OCI-LY3 (cell line): ENCODE measurements at regions not wholly inside any gene's neighbourhood (a gene's known extent, or its start where the extent isn't known, plus 50 kb on each side); places are given as distances from the start of the nearest gene placed in this dataset.

Experiments used
- H2AFZ ChIP-seq: fragments of 200-600, 300-600 bp; shearing (Covaris generic); 2 replicates; pipeline ENCODE4 v1.6.0; 2014; ENCODE audit warnings: antibody characterized with exemption, low read depth, low read length
- H3K27ac ChIP-seq: fragments of 200-600, 300-600 bp; sonication (generic); 2 replicates; pipeline ENCODE4 v1.5.1; 2014; ENCODE audit warnings: mild to moderate bottlenecking, low read length, moderate library complexity, mixed read lengths
- H3K27me3 ChIP-seq: fragments of 200-600, 300-600 bp; sonication (generic); 2 replicates; pipeline ENCODE4 v1.6.1; 2014; ENCODE audit warnings: low read depth, low read length, mixed read lengths
- H3K36me3 ChIP-seq: fragments of 200-600, 300-600 bp; sonication (generic); replicated peaks from 2 replicates; pipeline ENCODE3; 2014; ENCODE audit warnings: low read depth, low read length, mixed read lengths
- H3K4me1 ChIP-seq: fragments of 300-600, 200-600 bp; sonication (generic); 2 replicates; pipeline ENCODE4 v1.6.1; 2014; ENCODE audit warnings: low read length, mixed read lengths
- H3K4me2 ChIP-seq: fragments of 200-600, 300-600 bp; sonication (generic); 2 replicates; pipeline ENCODE4 v1.6.1; 2014; ENCODE audit warnings: low read length, mixed read lengths
- H3K4me3 ChIP-seq: fragments of 300-600, 200-600 bp; sonication (generic); 2 replicates; pipeline ENCODE4 v1.5.1; 2014; ENCODE audit warnings: antibody characterized with exemption, mild to moderate bottlenecking, low read length, moderate library complexity
- H3K79me2 ChIP-seq: fragments of 300-600, 200-600 bp; shearing (Covaris generic); 2 replicates; pipeline ENCODE4 v1.6.1; 2014; ENCODE audit warnings: mild to moderate bottlenecking, low read length, mixed read lengths
- H3K9ac ChIP-seq: fragments of 300-600, 200-600 bp; shearing (Covaris generic); 2 replicates; pipeline ENCODE4 v1.6.0; 2014; ENCODE audit warnings: mild to moderate bottlenecking, low read length, moderate library complexity
- H3K9me3 ChIP-seq: fragments of 200-600, 300-600 bp; shearing (Covaris generic); 2 replicates; pipeline ENCODE4 v1.6.1; 2014; ENCODE audit warnings: low read length, mixed read lengths; ENCODE audit not compliant: insufficient read depth
- H4K20me1 ChIP-seq: fragments of 200-600, 300-600 bp; sonication (generic); 2 replicates; pipeline ENCODE4 v1.6.1; 2016; ENCODE audit warnings: low read length, mixed read lengths; ENCODE audit not compliant: insufficient read depth
- EZH2phosphoT487 ChIP-seq: fragments of 200-600 bp; shearing (Covaris generic); IDR thresholded peaks from 2 replicates; pipeline ENCODE4 v1.6.1; 2018; ENCODE audit warnings: antibody characterized with exemption, mixed run types, low read depth
- TF ChIP-seq, protein P1 (sequence below): fragments of 200-600, 300-600 bp; sonication (generic); IDR thresholded peaks from 2 replicates; pipeline ENCODE4 v1.5.1; 2014; ENCODE audit warnings: antibody characterized with exemption, low read length, low read depth

DNA sequence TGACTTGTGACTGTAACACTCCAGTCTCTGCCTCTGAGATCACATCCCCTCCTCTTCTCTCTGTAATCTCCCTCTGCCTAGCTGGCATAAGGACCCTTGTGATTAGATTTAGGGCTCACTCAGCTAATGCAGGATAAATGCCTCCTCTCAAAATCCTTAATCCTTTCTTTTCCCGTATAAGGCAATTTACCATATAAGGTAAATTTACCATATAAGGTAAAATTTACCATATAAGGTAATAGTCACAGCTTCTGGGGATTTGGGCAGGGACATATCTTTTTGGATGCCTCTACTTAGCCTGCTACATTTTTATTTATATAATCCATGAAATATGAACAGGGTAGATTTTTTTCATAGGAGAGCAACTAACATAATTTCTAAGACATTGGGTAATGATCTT is 318.0 kb upstream of the PUM3 start:
- Histone ChIP-seq H3K27me3 (peaks cover 21% of the 10 kb centered on the region), H3K79me2 (no peaks in the 10 kb centered on the region), H3K27ac (no peak overlapping the region), H3K9me3 (no peaks in the 10 kb centered on the region), H3K4me1 (no peaks in the 10 kb centered on the region), H4K20me1 (no peaks in the 10 kb centered on the region), H3K4me3 (no peak overlapping the region), H3K4me2 (no peak overlapping the region), H2AFZ (no peak overlapping the region), H3K36me3 (no peaks in the 10 kb centered on the region), H3K9ac (no peak overlapping the region)
- TF ChIP-seq, protein P1, sequence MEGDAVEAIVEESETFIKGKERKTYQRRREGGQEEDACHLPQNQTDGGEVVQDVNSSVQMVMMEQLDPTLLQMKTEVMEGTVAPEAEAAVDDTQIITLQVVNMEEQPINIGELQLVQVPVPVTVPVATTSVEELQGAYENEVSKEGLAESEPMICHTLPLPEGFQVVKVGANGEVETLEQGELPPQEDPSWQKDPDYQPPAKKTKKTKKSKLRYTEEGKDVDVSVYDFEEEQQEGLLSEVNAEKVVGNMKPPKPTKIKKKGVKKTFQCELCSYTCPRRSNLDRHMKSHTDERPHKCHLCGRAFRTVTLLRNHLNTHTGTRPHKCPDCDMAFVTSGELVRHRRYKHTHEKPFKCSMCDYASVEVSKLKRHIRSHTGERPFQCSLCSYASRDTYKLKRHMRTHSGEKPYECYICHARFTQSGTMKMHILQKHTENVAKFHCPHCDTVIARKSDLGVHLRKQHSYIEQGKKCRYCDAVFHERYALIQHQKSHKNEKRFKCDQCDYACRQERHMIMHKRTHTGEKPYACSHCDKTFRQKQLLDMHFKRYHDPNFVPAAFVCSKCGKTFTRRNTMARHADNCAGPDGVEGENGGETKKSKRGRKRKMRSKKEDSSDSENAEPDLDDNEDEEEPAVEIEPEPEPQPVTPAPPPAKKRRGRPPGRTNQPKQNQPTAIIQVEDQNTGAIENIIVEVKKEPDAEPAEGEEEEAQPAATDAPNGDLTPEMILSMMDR, result no peak
- no peak for TF ChIP-seq EZH2phosphoT487

DNA sequence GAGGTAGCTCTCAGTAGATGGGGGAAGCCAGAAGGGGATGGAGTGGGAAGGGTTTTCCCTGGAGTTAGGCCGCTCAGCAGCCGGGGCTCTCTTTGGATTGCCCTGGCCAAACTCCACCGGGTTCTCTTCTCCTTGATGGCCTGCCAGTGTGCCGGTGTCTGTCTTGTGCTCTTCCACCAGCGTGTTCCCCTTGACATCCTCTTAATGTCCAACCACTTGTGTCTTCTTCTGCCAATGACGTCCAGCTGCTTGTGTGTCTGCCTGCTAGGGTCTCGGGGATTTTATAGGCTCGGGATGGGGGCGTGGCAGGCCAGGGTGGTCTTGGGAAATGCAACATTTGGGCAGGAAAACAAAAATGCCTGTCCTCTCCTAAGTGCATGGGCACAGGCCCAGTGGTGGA is 313.1 kb upstream of the PUM3 start:
- H3K27ac ChIP-seq, result no peak overlapping the region

DNA sequence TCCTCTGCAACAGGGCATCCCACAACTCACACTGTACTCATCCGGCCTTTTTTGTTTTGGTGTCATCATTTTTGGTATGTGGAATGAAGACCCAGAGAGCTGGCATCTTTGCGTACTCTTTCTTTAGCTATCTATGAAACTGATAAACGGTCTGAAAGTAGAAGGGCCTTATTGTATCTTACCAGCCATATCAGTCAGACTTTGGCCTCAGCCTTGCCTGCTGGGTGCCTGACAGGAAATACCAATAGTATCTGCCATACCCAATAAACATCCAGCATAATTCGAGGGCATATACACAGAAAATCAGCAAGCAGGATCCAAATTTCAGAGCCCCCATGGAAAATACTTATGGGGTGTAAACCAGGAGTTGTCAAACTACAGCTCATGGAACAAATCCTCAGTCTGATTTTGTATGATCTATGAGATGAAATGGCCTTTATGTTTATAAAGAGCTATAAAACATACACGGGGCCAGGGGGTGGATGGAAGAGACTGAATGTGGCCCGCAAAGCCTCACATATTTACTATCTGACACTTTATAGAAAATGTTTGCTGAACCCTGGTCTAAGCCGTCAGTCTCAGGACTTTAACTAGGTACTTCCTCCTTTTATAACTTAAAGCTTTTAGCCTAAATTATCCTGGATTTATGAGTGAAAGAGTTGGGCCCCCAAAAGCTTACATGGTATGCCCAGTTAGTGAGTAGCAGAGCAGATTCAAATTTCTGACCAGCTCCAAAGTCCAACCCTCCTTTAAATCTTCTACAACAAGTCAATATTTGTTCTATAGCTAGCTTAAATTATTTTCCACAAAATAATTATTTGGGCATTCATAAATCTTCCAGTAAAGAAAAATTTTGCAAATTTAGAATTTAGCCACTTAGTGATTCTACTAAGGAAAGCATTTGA is 308.0 kb upstream of the PUM3 start:
- no peaks in the 10 kb centered on the region for H3K4me1 ChIP-seq
- H3K36me3 ChIP-seq, result no peaks in the 10 kb centered on the region
- H3K27ac ChIP-seq, result no peak overlapping the region
- H3K79me2 ChIP-seq, result no peaks in the 10 kb centered on the region
- no peaks in the 10 kb centered on the region for H3K9me3 ChIP-seq
- H3K27me3 ChIP-seq, result peaks cover 10% of the 10 kb centered on the region; the same call in 1 of the 2 replicates
- H2AFZ ChIP-seq, result no peak overlapping the region
- TF ChIP-seq EZH2phosphoT487, result no peak
- TF ChIP-seq, protein P1, result no peak
- no peak overlapping the region for H3K9ac ChIP-seq
- no peak overlapping the region for H3K4me2 ChIP-seq
- no peak overlapping the region for H3K4me3 ChIP-seq
- H4K20me1 ChIP-seq, result no peaks in the 10 kb centered on the region

More for the DNA sequence above, 313.1 kb upstream of the PUM3 start:
- Histone ChIP-seq H4K20me1 (no peaks in the 10 kb centered on the region), H3K9me3 (no peaks in the 10 kb centered on the region), H3K9ac (no peak overlapping the region), H3K27me3 (peaks cover 4% of the 10 kb centered on the region; the same call in 1 of the 2 replicates), H3K4me2 (no peak overlapping the region), H3K4me3 (no peak overlapping the region), H3K36me3 (no peaks in the 10 kb centered on the region), H2AFZ (no peak overlapping the region), H3K79me2 (no peaks in the 10 kb centered on the region), H3K4me1 (no peaks in the 10 kb centered on the region)
- TF ChIP-seq, protein P1, result no peak
- TF ChIP-seq EZH2phosphoT487, result no peak

DNA sequence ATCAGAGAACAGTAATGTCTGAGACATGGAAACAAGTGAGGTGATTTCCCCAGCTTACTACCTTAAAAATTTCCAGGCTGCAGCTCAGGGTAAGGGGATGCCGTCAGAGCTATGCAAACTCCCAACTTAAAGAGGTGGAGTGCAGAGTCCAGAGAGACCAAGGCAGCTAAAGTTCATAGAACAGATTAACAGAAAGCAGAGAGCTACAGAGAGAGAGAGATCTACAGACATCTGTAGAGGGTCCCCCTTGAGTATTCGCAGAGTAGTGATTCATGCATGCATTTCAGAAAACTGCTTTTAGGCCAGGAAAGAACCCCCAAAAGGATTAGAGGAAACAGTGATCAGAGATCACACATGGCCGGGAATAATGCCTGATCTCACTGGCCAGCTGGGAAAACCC is 306.2 kb upstream of the PUM3 start:
- H4K20me1 ChIP-seq, result no peaks in the 10 kb centered on the region
- H3K4me1 ChIP-seq, result no peaks in the 10 kb centered on the region
- H3K27me3 ChIP-seq, result peaks cover 10% of the 10 kb centered on the region; the same call in 1 of the 2 replicates
- H3K9me3 ChIP-seq, result no peaks in the 10 kb centered on the region
- H3K4me2 ChIP-seq, result no peak overlapping the region
- no peak overlapping the region for H2AFZ ChIP-seq
- no peak overlapping the region for H3K9ac ChIP-seq
- H3K79me2 ChIP-seq, result no peaks in the 10 kb centered on the region
- no peak overlapping the region for H3K4me3 ChIP-seq
- no peak overlapping the region for H3K27ac ChIP-seq
- no peak for TF ChIP-seq EZH2phosphoT487
- TF ChIP-seq, protein P1, result no peak
- no peaks in the 10 kb centered on the region for H3K36me3 ChIP-seq
